Panc1 (cell line): ENCODE measurements at regions not wholly inside any gene's neighbourhood (a gene's known extent, or its start where the extent isn't known, plus 50 kb on each side); places are given as distances from the start of the nearest gene placed in this dataset.
"Not testable (repeated sequence)": the region's sequence is repeated elsewhere in the genome, so short reads cannot be mapped to it uniquely, and the experiment has no call there.

ENCODE experiments used
- CTCF ChIP-seq: fragments of 450-650 bp; IDR thresholded peaks from 2 replicates; pipeline ENCODE4 v1.5.1; 2017; ENCODE audit warnings: mild to moderate bottlenecking
- REST ChIP-seq, 2 experiments: IDR thresholded peaks; 2 replicates each; pipeline ENCODE4 v1.6.1; 2011 to 2012; ENCODE audit warnings: low read depth in 2 of 2, control low read depth in 1 of 2, low read length in 1 of 2, mild to moderate bottlenecking in 1 of 2, moderate library complexity in 1 of 2; ENCODE audit not compliant: insufficient read depth in 1 of 2

GRCh38 chr22:25331911-25332310 lies 112.5 kb downstream of the CRYBB2 start:
- TF ChIP-seq CTCF; REST (IDR thresholded peaks at IDR 0.05; ENCODE audit: insufficient read depth in 1 of 2, low read depth in 2 of 2, low read length in 1 of 2): not testable (repeated sequence)
